ENCODE measurements at regions not wholly inside any gene's neighbourhood (a gene's known extent, or its start where the extent isn't known, plus 50 kb on each side); places are given as distances from the start of the nearest gene placed in this dataset.

DNA sequence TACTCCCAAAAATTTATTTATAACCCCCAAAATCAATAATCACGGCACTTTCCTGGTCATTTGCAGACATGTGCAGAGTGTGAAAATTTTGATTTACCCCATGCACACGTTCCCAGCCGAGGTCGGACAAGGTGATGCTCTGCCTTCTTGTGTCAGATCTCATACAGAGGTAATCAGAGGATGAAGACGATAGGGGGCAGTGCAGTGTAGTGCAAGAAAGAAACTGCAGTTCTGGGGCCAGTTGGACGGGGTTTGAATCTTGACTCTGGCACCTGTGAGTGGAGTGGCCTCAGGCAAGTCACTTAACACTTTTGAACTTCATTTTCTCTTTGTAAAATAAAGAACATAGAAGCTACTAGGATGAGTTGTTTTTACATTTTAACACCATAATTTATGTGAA lies 88.4 kb downstream of the FRMPD3 start:
- no peaks in the 10 kb centered on the region for H3K4me1 Mint-ChIP-seq
- peaks cover 3% of the 10 kb centered on the region for H3K27me3 Mint-ChIP-seq
- H3K36me3 Mint-ChIP-seq (ENCODE audit: low read depth): no peaks in the 10 kb centered on the region
- H3K27ac Mint-ChIP-seq: no peak overlapping the region
- intact Hi-C loops (cut with DNase I, micrococcal nuclease): loop anchor here (1.0 to 10.0 kb wide), 8 partner anchors 87 to 534 kb away; partner anchors contain the start of genes NCBP2L (in 2 of the 2) and PRPS1 (in 2 of the 2)
- ATAC-seq (peak; percentile 70), DNase-seq (peak; percentile 60)
- no peaks in the 10 kb centered on the region for H3K9me3 Mint-ChIP-seq (ENCODE audit: low read depth)
- no peak overlapping the region for H3K4me3 Mint-ChIP-seq
- ChIA-PET POLR2A (no interaction called here), CTCF (interaction anchor here (0.7 to 1.6 kb wide), 6 partner anchors 11 to 239 kb away, joined by 3 to 6 read pairs (median 4); partner anchors contain the start of gene NCBP2L)

DNA sequence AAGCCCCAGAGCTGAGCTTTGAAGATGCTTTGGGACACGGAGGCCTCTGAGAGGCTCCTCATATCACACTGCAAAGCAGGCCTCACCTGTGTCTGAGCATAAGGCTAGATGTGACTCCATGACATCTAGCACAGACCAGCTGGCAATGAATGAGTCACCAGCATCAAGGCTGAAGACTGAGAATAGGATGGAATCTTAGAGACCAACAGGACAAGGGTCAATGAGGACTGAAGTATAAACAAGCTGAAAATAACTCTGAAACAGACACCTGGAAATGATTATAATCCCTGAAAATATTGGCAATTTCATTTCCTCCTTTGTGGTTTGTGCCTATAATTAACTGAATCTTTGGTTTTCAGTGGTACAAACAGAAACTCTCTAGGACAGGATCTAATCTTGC lies 87.1 kb upstream of the PRPS1 start:
- CTCF ChIA-PET: interaction anchor here (0.7 to 1.0 kb wide), 2 partner anchors 10 to 90 kb away, joined by 3 read pairs; no protein-coding TSS in a partner anchor
- Mint-ChIP-seq H3K36me3 (ENCODE audit: low read depth) (no peaks in the 10 kb centered on the region), H3K4me3 (no peak overlapping the region), H3K27me3 (no peaks in the 10 kb centered on the region), H3K9me3 (ENCODE audit: low read depth) (no peaks in the 10 kb centered on the region), H3K4me1 (no peaks in the 10 kb centered on the region), H3K27ac (no peak overlapping the region)
- POLR2A ChIA-PET: no interaction called here
- no peak for DNase-seq
- no peak for ATAC-seq
- intact Hi-C loops (cut with DNase I, micrococcal nuclease): no loop called here

DNA sequence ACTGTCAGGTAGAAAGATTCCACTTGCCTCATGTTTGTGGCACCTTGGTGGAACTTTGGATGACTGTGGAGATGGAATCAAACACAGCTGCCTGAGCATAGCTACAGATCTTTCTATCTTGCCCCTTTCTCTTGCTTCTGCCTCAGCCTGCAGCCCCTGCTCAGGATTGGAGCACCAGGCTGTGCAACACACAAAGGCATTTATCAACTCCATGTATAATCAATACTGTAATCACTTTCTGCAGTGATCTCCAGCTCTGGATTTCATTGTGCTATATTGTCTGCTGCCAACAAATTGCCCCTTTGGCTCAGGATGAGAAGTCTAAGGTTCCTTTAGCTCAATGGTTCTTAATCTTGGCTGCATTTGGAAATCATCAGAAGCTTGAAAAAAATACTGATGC lies 86.3 kb upstream of the PRPS1 start:
- no peaks in the 10 kb centered on the region for H3K9me3 Mint-ChIP-seq (ENCODE audit: low read depth)
- no peak overlapping the region for H3K27ac Mint-ChIP-seq
- no peaks in the 10 kb centered on the region for H3K4me1 Mint-ChIP-seq
- POLR2A ChIA-PET: no interaction called here
- CTCF ChIA-PET: interaction anchor here (0.7 kb wide), 1 partner anchor 116 kb away, joined by 3 read pairs; no protein-coding TSS in a partner anchor
- no peak overlapping the region for H3K4me3 Mint-ChIP-seq
- ATAC-seq: no peak
- intact Hi-C loops (cut with DNase I, micrococcal nuclease): no loop called here
- H3K36me3 Mint-ChIP-seq (ENCODE audit: low read depth): no peaks in the 10 kb centered on the region
- DNase-seq: no peak
- H3K27me3 Mint-ChIP-seq: no peaks in the 10 kb centered on the region

DNA sequence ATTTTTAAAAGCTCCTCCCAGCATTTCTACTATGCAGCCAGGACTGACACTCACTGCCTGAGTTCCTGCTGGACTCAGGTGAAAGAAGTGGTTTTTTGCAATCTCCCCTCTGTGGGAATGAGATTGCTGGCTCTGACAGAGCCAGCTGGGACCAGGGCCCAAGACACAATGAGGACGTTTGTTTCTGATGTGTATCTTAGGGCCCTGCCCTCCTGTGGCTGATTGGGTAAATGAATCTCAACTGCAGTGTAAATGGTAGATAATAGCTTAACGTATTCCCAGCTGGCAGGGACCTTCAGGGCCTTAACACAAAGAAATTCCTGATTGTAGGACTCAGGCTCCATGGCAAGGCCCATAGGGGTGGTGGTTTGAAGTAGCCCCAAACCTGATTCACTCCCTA lies 85.8 kb upstream of the PRPS1 start:
- POLR2A ChIA-PET: no interaction called here
- Mint-ChIP-seq H3K36me3 (ENCODE audit: low read depth) (no peaks in the 10 kb centered on the region), H3K9me3 (ENCODE audit: low read depth) (no peaks in the 10 kb centered on the region), H3K27me3 (no peaks in the 10 kb centered on the region), H3K4me3 (no peak overlapping the region), H3K27ac (no peak overlapping the region), H3K4me1 (no peaks in the 10 kb centered on the region)
- ATAC-seq (no peak), DNase-seq (no peak)
- intact Hi-C loops (cut with DNase I, micrococcal nuclease): no loop called here
- CTCF ChIA-PET: interaction anchor here (0.7 kb wide), 1 partner anchor 116 kb away, joined by 3 read pairs; no protein-coding TSS in a partner anchor

GRCh38 chrX:107547621-107548020 lies 80.7 kb upstream of the PRPS1 start:
- H3K4me1 Mint-ChIP-seq: peaks cover 13% of the 10 kb centered on the region
- CTCF ChIA-PET: no interaction called here
- H3K36me3 Mint-ChIP-seq (ENCODE audit: low read depth): no peaks in the 10 kb centered on the region
- no peaks in the 10 kb centered on the region for H3K9me3 Mint-ChIP-seq (ENCODE audit: low read depth)
- POLR2A ChIA-PET: no interaction called here
- no peak overlapping the region for H3K4me3 Mint-ChIP-seq
- ATAC-seq: no peak
- H3K27ac Mint-ChIP-seq: no peak overlapping the region
- H3K27me3 Mint-ChIP-seq: no peaks in the 10 kb centered on the region
- DNase-seq: no peak
- intact Hi-C loops (cut with DNase I, micrococcal nuclease): no loop called here

DNA sequence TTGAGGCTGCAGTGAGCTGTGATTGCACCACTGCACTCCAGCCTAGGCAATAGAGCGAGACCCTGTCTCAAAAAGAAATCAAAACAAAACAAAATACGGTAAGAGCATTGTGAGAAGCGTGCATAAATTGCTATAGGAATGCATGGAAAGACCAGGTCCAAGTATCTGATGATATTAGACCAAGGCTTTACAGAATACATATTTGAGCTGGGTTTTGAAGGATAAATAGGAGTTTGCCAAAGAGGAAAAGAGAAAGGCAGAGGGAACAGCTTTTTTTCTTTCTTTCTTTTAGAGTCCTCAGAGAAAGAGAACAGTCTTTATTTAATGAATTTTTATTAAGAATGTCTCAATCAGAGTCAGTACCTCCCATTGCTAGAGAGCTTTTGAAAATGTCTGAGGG lies 79.5 kb upstream of the PRPS1 start:
- CTCF ChIA-PET: interaction anchor here (0.9 kb wide), 1 partner anchor 36 kb away, joined by 4 read pairs; no protein-coding TSS in a partner anchor
- Mint-ChIP-seq H3K27ac (no peak overlapping the region), H3K27me3 (no peaks in the 10 kb centered on the region), H3K4me1 (peaks cover 13% of the 10 kb centered on the region), H3K9me3 (ENCODE audit: low read depth) (no peaks in the 10 kb centered on the region), H3K4me3 (no peak overlapping the region), H3K36me3 (ENCODE audit: low read depth) (no peaks in the 10 kb centered on the region)
- ATAC-seq (no peak), DNase-seq (no peak)
- POLR2A ChIA-PET: no interaction called here
- intact Hi-C loops (cut with DNase I, micrococcal nuclease): no loop called here

DNA sequence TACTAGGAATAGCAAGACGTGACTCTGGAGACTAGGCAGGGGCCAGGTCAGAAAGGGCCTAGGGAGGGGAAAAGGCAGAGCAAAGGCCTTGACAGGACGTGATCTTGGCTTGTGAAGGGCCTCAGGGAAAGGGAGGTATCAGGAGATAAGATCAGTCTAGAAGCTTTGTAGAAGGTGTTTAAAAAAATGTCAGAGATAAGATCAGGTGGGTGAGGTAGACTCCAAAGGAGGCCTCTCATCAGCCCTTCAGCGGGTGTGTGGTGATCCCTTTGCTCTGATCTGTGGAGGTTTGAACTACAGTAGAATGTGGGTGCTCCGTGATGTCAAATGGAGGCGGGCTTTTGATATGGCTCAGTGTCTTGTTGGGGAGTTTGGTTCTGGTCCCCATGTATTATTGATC lies 78.8 kb upstream of the PRPS1 start:
- Mint-ChIP-seq H3K27me3 (no peaks in the 10 kb centered on the region), H3K9me3 (ENCODE audit: low read depth) (no peaks in the 10 kb centered on the region), H3K4me3 (no peak overlapping the region), H3K27ac (no peak overlapping the region), H3K4me1 (peaks cover 13% of the 10 kb centered on the region), H3K36me3 (ENCODE audit: low read depth) (no peaks in the 10 kb centered on the region)
- ChIA-PET CTCF (no interaction called here), POLR2A (no interaction called here)
- peak; percentile 8 for DNase-seq
- intact Hi-C loops (cut with DNase I, micrococcal nuclease): no loop called here
- ATAC-seq: peak; percentile 78

DNA sequence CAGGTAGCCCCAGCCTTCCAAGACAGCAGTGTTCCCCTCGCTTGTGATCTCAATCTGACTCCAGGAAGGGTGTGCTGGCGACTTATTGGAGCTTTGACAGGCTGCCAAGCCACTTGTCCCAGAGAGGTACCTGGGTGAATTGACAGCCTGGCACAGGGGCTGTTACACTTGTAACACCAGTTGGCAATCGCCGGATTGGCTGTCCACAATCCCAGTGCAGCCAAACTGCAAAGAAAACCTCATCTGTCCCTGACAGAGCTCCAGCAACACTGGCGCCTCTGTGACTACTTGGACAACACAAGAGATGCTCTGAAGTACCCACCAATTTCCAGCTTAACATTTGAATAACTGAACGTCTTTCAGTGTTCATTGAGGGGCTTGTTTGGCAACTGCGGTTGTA lies 76.8 kb upstream of the PRPS1 start:
- Mint-ChIP-seq H3K27ac (no peak overlapping the region), H3K36me3 (ENCODE audit: low read depth) (no peaks in the 10 kb centered on the region), H3K9me3 (ENCODE audit: low read depth) (no peaks in the 10 kb centered on the region), H3K4me3 (no peak overlapping the region), H3K4me1 (peaks cover 13% of the 10 kb centered on the region), H3K27me3 (no peaks in the 10 kb centered on the region)
- DNase-seq (no peak), ATAC-seq (no peak)
- ChIA-PET CTCF (interaction anchor here (0.6 kb wide), 2 partner anchors 11 to 226 kb away, joined by 3 read pairs; partner anchors contain the start of gene NCBP2L), POLR2A (no interaction called here)
- intact Hi-C loops (cut with DNase I, micrococcal nuclease): no loop called here

GRCh38 chrX:107552930-107553329 lies 75.4 kb upstream of the PRPS1 start:
- H3K27ac Mint-ChIP-seq: no peak overlapping the region
- CTCF ChIA-PET: interaction anchor here (0.7 kb wide), 1 partner anchor 38 kb away, joined by 3 read pairs; no protein-coding TSS in a partner anchor
- ATAC-seq (no peak), DNase-seq (no peak)
- intact Hi-C loops (cut with DNase I, micrococcal nuclease): no loop called here
- H3K36me3 Mint-ChIP-seq (ENCODE audit: low read depth): no peaks in the 10 kb centered on the region
- H3K4me1 Mint-ChIP-seq: peaks cover 18% of the 10 kb centered on the region
- no peaks in the 10 kb centered on the region for H3K27me3 Mint-ChIP-seq
- POLR2A ChIA-PET: no interaction called here
- no peaks in the 10 kb centered on the region for H3K9me3 Mint-ChIP-seq (ENCODE audit: low read depth)
- no peak overlapping the region for H3K4me3 Mint-ChIP-seq

GRCh38 chrX:107556967-107557366 lies 71.3 kb upstream of the PRPS1 start:
- Mint-ChIP-seq H3K9me3 (ENCODE audit: low read depth) (no peaks in the 10 kb centered on the region), H3K36me3 (ENCODE audit: low read depth) (no peaks in the 10 kb centered on the region), H3K27ac (no peak overlapping the region), H3K27me3 (no peaks in the 10 kb centered on the region), H3K4me3 (no peak overlapping the region), H3K4me1 (peaks cover 5% of the 10 kb centered on the region)
- ATAC-seq (no peak), DNase-seq (no peak)
- ChIA-PET POLR2A (interaction anchor here (0.7 kb wide), 1 partner anchor 219 kb away, joined by 3 read pairs; no protein-coding TSS in a partner anchor), CTCF (no interaction called here)
- intact Hi-C loops (cut with DNase I, micrococcal nuclease): no loop called here

DNA sequence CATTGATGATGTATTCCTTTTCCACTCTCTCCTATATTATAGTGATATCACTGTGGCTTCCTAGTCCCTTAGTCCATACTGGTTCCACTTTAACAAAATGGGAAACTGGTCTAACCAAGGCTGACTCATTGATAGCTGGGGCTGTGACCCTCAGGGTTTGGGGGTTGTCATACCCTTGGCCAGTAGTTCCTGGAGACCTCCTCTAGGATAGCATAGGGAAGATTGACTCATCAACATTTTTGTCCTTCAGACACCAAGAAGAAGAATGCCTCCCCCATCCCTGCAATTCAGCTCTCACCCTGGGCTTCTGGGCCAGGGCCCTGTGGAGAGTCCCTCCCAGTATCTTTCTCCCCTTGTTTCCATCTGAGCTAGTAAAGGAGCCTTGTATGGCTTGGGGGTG lies 68.8 kb upstream of the PRPS1 start:
- DNase-seq (no peak), ATAC-seq (no peak)
- H3K4me3 Mint-ChIP-seq: no peak overlapping the region
- POLR2A ChIA-PET: no interaction called here
- CTCF ChIA-PET: no interaction called here
- H3K27me3 Mint-ChIP-seq: no peaks in the 10 kb centered on the region
- no peaks in the 10 kb centered on the region for H3K9me3 Mint-ChIP-seq (ENCODE audit: low read depth)
- H3K4me1 Mint-ChIP-seq: peaks cover 5% of the 10 kb centered on the region
- no peak overlapping the region for H3K27ac Mint-ChIP-seq
- no peaks in the 10 kb centered on the region for H3K36me3 Mint-ChIP-seq (ENCODE audit: low read depth)
- intact Hi-C loops (cut with DNase I, micrococcal nuclease): no loop called here

DNA sequence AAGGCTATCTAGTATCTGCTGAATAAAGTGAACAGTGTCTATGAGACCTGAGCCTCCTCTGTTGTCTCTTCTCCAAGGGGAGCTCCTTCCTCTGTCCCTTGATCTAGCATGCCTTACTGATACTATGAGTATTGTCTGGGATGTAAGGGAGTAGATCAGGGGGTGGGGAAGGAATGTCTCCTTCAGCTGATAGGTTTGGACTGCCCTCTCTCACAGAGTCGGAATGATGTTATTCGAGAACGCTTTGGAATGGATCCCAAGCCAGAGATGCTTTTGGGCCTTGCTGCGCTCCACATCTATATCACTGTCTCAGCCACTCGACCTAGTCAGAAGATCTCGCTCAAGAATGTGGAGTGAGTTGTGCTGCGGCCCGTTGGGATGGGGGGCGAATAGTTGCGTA lies 68.3 kb upstream of the PRPS1 start:
- H3K9me3 Mint-ChIP-seq (ENCODE audit: low read depth): no peaks in the 10 kb centered on the region
- no peak overlapping the region for H3K4me3 Mint-ChIP-seq

GRCh38 chrX:107560980-107561379 lies 67.3 kb upstream of the PRPS1 start:
- H3K9me3 Mint-ChIP-seq (ENCODE audit: low read depth): no peaks in the 10 kb centered on the region
- no peak for DNase-seq
- CTCF ChIA-PET: no interaction called here
- intact Hi-C loops (cut with DNase I, micrococcal nuclease): no loop called here
- no peak overlapping the region for H3K4me3 Mint-ChIP-seq
- H3K27me3 Mint-ChIP-seq: no peaks in the 10 kb centered on the region
- peaks cover 5% of the 10 kb centered on the region for H3K4me1 Mint-ChIP-seq
- no peaks in the 10 kb centered on the region for H3K36me3 Mint-ChIP-seq (ENCODE audit: low read depth)
- H3K27ac Mint-ChIP-seq: no peak overlapping the region
- no peak for ATAC-seq
- POLR2A ChIA-PET: no interaction called here

More for the DNA sequence above, 68.3 kb upstream of the PRPS1 start:
- H3K27ac Mint-ChIP-seq: no peak overlapping the region
- ATAC-seq (no peak), DNase-seq (no peak)
- no peaks in the 10 kb centered on the region for H3K36me3 Mint-ChIP-seq (ENCODE audit: low read depth)
- intact Hi-C loops (cut with DNase I, micrococcal nuclease): no loop called here
- POLR2A ChIA-PET: no interaction called here
- CTCF ChIA-PET: no interaction called here
- H3K4me1 Mint-ChIP-seq: peaks cover 5% of the 10 kb centered on the region
- H3K27me3 Mint-ChIP-seq: no peaks in the 10 kb centered on the region
